Mesodermal cell (in vitro differentiated cells): ENCODE measurements at regions not wholly inside any gene's neighbourhood (a gene's known extent, or its start where the extent isn't known, plus 50 kb on each side); places are given as distances from the start of the nearest gene placed in this dataset.

Experiments
- H3K27ac ChIP-seq: 2 replicates; pipeline ENCODE4 v1.7.0; 2013; ENCODE audit warnings: mild to moderate bottlenecking, low read depth, low read length, moderate library complexity; ENCODE audit not compliant: severe bottlenecking
- H3K36me3 ChIP-seq: 2 replicates; pipeline ENCODE4 v1.7.1; 2013; ENCODE audit warnings: mild to moderate bottlenecking, low read length, moderate library complexity; ENCODE audit not compliant: control insufficient read depth, insufficient read depth
- H3K4me1 ChIP-seq: one replicate; pipeline ENCODE4 v1.7.1; 2013; ENCODE audit warnings: mild to moderate bottlenecking, low read length; ENCODE audit not compliant: insufficient read depth, control insufficient read depth, poor library complexity, severe bottlenecking
- H3K4me3 ChIP-seq: 2 replicates; pipeline ENCODE4 v1.7.0; 2013; ENCODE audit warnings: low read length, control low read depth, mild to moderate bottlenecking; ENCODE audit not compliant: insufficient read depth, poor library complexity, severe bottlenecking; ENCODE audit errors: extremely low read depth
- H3K9me3 ChIP-seq: 2 replicates; pipeline ENCODE4 v1.7.1; 2013; ENCODE audit warnings: mild to moderate bottlenecking, low read length, moderate library complexity; ENCODE audit not compliant: control insufficient read depth
- WGBS, 2 experiments: methylation state at CpG; one replicate each; pipeline ENCODE4 v1.1.5; 2013; ENCODE audit warnings: missing lambda C conversion rate in 2 of 2; ENCODE audit not compliant: insufficient coverage in 2 of 2; 5-methylcytosine and 5-hydroxymethylcytosine counted together

GRCh38 chr5:8238080-8238479 is 369.1 kb downstream of the MTRR start:
- WGBS, 2 experiments = 88 to 89% methylated on average over 1 to 4 of the region's 5 CpGs
- no peaks in the 10 kb centered on the region for H3K4me1 ChIP-seq
- H3K27ac ChIP-seq = no peak overlapping the region
- H3K4me3 ChIP-seq = no peak overlapping the region
- H3K36me3 ChIP-seq = no peaks in the 10 kb centered on the region
- no peaks in the 10 kb centered on the region for H3K9me3 ChIP-seq

- H3K4me3 ChIP-seq = no peak overlapping the region
- H3K27ac ChIP-seq = no peak overlapping the region
- no peaks in the 10 kb centered on the region for H3K4me1 ChIP-seq
- 92 to 94% methylated on average over 2 to 5 of the region's 5 CpGs for WGBS, 2 experiments
- H3K36me3 ChIP-seq = no peaks in the 10 kb centered on the region
- H3K9me3 ChIP-seq = no peaks in the 10 kb centered on the region
Observed at GRCh38 chr5:8239198-8239597, 370.2 kb downstream of the MTRR start.

- no peaks in the 10 kb centered on the region for H3K36me3 ChIP-seq
- H3K4me3 ChIP-seq = no peak overlapping the region
- no peaks in the 10 kb centered on the region for H3K4me1 ChIP-seq
- WGBS, 2 experiments = 63 to 75% methylated on average over 4 to 5 of the region's 5 CpGs
- no peaks in the 10 kb centered on the region for H3K9me3 ChIP-seq
- H3K27ac ChIP-seq = no peak overlapping the region
Observed at GRCh38 chr5:8239646-8240045, 370.7 kb downstream of the MTRR start.

GRCh38 chr5:8241076-8241475 is 372.1 kb downstream of the MTRR start:
- H3K27ac ChIP-seq = no peak overlapping the region
- WGBS, 2 experiments = no CpG with 5 or more reads among the region's 1 CpG
- H3K4me1 ChIP-seq = no peaks in the 10 kb centered on the region
- no peak overlapping the region for H3K4me3 ChIP-seq
- H3K9me3 ChIP-seq = no peaks in the 10 kb centered on the region
- no peaks in the 10 kb centered on the region for H3K36me3 ChIP-seq

GRCh38 chr5:8241558-8241957 is 372.6 kb downstream of the MTRR start:
- Histone ChIP-seq H3K36me3 (no peaks in the 10 kb centered on the region), H3K27ac (no peak overlapping the region), H3K9me3 (no peaks in the 10 kb centered on the region), H3K4me1 (no peaks in the 10 kb centered on the region), H3K4me3 (no peak overlapping the region)
- WGBS, 2 experiments = 62 to 73% methylated on average over 2 of the region's 3 CpGs

GRCh38 chr5:8247049-8247899 is 378.3 kb downstream of the MTRR start:
- 88% methylated on average over 3 to 4 of the region's 8 CpGs for WGBS, 2 experiments
- H3K27ac ChIP-seq = no peak overlapping the region
- no peaks in the 10 kb centered on the region for H3K36me3 ChIP-seq
- H3K9me3 ChIP-seq = no peaks in the 10 kb centered on the region
- no peak overlapping the region for H3K4me3 ChIP-seq
- H3K4me1 ChIP-seq = no peaks in the 10 kb centered on the region

GRCh38 chr5:8253376-8253775 is 384.4 kb downstream of the MTRR start:
- H3K4me3 ChIP-seq = no peak overlapping the region
- H3K27ac ChIP-seq = no peak overlapping the region
- no peaks in the 10 kb centered on the region for H3K9me3 ChIP-seq
- no peaks in the 10 kb centered on the region for H3K36me3 ChIP-seq
- H3K4me1 ChIP-seq = no peaks in the 10 kb centered on the region

- Histone ChIP-seq H3K4me3 (no peak overlapping the region), H3K9me3 (no peaks in the 10 kb centered on the region), H3K4me1 (no peaks in the 10 kb centered on the region), H3K36me3 (no peaks in the 10 kb centered on the region), H3K27ac (no peak overlapping the region)
- no CpG with 5 or more reads among the region's 2 CpGs for WGBS, 2 experiments
Observed at GRCh38 chr5:8254674-8255073, 385.7 kb downstream of the MTRR start.

GRCh38 chr5:8258801-8259200 is 389.9 kb downstream of the MTRR start:
- WGBS, 2 experiments = 87 to 100% methylated on average over 2 to 3 of the region's 3 CpGs
- Histone ChIP-seq H3K4me1 (no peaks in the 10 kb centered on the region), H3K9me3 (no peaks in the 10 kb centered on the region), H3K36me3 (no peaks in the 10 kb centered on the region), H3K27ac (no peak overlapping the region), H3K4me3 (no peak overlapping the region)

GRCh38 chr5:8270246-8270645 is 401.3 kb downstream of the MTRR start:
- 100% methylated on average over 1 of the region's 2 CpGs; no CpG with 5 or more reads in 1 of the 2 experiments for WGBS, 2 experiments
- H3K9me3 ChIP-seq = no peaks in the 10 kb centered on the region
- H3K27ac ChIP-seq = no peak overlapping the region
- no peaks in the 10 kb centered on the region for H3K36me3 ChIP-seq
- no peaks in the 10 kb centered on the region for H3K4me1 ChIP-seq
- H3K4me3 ChIP-seq = no peak overlapping the region

- H3K27ac ChIP-seq = no peak overlapping the region
- no peaks in the 10 kb centered on the region for H3K9me3 ChIP-seq
- H3K4me1 ChIP-seq = no peaks in the 10 kb centered on the region
- no peaks in the 10 kb centered on the region for H3K36me3 ChIP-seq
- H3K4me3 ChIP-seq = no peak overlapping the region
- WGBS, 2 experiments = 20% methylated on average over 1 of the region's 4 CpGs; no CpG with 5 or more reads in 1 of the 2 experiments
Observed at GRCh38 chr5:8280711-8281363, 411.9 kb downstream of the MTRR start.
